IPS DF 19.7 (cell line): ENCODE measurements at regions not wholly inside any gene's neighbourhood (a gene's known extent, or its start where the extent isn't known, plus 50 kb on each side); places are given as distances from the start of the nearest gene placed in this dataset.
"Not testable (repeated sequence)": the region's sequence is repeated elsewhere in the genome, so short reads cannot be mapped to it uniquely, and the experiment has no call there.

Source experiments
- DNase-seq: peaks from one replicate; pipeline ENCODE4 v3.0.0-alpha.2; 2013; ENCODE audit warnings: low read depth, low spot score

DNA sequence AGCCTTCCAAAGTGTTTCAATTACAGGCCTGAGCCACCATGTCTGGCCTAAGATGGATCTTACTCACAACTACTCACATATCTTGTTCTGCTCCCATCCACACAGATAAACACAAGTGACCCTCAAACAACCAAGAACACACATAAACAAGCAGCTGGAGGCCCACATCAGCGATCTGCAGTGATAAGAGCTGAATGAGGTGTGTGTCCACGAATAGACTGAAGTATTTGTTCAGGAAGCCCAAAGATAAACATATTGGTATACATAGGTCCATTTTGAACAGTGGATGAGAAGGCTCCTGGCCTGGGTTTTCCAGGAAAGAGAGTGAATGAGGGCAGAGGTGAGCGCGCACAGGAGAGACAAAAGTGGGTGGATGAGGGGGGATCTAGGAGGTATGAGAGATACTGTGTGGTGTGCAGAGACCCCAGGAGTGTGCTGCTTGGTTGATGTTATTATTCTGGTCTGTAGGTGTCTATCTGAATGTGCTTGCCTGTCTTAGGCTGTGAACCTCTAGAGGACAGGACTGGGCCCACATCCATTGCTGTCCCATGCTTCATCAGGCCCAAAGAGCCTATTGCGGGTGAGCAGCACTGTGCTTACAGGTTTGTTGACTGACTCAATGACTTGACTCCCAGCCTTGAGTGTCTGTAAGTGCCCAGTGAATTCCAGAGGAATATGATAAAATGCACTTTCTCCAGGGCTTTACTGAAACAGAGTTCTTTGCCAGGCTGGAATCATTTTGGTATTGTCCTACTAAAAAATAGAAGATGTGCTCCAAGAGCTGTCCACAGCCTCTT is 79.9 kb upstream of the ATP1A1 start:
- DNase-seq: no peak

DNA sequence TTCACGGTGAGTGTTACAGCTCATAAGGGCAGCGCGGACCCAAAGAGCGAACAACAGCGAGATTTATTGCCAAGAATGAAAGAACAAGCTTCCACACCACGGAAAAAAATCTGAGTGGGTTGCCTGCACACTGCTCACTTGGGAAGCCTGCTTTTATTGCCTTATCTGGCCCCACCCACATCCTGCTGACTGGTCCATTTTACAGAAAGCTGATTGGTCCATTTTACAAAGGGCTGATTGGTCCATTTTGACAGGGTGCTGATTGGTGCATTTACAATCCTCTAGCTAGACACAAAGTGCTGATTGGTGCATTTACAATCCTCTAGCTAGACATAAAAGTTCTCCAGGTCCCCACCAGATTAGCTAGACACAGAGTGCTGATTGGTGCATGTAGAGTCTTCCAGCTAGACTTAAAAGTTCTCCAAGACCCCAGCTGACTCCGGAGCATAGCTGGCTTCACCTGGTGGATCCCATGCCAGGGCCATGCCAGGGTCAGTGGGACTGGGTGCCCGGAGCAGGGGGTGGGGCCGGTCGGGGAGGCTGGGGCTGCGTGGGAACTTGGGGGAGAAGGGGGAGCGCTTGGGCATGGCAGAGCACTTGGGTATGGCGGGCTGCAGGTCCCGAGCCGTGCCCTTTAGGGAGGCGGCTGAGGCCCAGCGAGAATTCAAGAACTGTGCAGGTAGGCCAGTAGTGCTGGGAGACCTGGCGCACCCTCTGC is 75.4 kb upstream of the ATP1A1 start:
- DNase-seq: no peak

DNA sequence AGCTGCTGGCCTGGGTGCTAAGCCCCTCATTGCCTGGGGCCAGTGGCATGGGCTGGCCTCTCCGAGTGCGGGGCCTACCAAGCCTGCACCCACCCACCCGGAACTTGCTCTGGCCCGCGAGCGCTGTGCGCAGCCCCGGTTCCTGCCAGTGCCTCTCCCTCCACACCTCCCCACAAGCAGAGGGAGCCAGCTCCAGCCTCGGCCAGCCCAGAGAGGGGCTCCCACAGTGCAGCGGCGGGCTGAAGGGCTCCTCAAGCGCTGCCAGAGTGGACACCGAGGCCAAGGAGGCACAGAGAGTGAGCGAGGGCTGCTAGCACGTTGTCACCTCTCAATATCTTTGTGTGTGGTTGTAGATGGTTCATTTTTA is 74.8 kb upstream of the ATP1A1 start:
- DNase-seq: not testable (repeated sequence)

DNA sequence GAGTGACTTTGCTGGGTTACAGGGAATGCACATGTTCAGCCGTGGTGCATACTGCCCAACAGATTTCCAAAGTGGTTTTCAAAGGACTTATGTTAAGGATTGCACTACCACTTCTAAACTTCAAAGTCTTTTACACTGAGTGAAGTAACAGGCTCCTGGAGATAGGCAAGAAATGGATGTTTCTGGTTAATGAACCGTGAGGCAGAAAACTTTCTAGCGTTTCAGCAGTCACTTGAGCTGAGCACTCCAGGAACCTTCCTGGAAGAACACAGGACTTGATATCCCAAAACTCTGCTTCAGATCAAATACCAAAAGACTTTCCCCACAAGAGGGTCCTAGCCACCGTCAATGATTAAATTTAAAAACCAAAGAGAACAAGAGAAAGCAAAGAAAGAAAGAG is 74.3 kb upstream of the ATP1A1 start:
- DNase-seq: no peak

DNA sequence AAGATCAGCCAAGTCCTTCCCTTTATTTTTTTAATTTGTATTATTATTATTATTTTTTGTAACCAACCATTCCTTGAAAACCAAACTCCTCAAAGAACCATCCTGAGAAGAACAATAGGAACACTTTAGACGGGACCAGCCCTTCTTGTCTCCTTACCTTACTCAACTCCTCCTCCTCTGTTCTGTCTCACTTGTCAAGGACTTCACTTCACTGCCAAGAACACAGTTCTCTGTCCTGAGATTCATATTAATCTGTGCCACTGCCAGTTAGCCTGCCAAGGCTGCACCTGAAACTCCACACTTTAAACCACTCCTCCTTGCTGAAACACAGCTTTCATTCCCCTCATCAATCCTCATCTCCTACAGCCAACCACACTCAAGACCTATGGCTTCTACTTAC is 73.8 kb upstream of the ATP1A1 start:
- DNase-seq: no peak

DNA sequence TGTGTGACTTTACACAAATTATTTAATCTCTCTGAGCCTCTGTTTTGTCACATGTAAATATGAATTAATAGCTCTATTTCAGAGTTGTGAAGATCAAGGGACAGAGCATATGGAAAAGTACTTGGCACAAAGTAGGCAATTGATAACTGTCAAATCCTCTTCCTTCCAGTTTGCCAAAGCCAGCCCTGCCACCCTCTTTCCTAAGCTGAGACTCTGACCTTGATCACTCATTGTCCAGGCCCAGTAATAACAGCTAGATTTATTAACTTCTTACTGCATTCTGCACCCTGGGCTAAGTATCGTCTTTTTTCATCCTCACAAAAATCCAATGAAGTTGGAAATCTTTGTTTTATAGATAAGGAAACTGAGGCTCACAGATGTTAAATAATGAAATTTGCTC is 70.8 kb upstream of the ATP1A1 start:
- DNase-seq: no peak

DNA sequence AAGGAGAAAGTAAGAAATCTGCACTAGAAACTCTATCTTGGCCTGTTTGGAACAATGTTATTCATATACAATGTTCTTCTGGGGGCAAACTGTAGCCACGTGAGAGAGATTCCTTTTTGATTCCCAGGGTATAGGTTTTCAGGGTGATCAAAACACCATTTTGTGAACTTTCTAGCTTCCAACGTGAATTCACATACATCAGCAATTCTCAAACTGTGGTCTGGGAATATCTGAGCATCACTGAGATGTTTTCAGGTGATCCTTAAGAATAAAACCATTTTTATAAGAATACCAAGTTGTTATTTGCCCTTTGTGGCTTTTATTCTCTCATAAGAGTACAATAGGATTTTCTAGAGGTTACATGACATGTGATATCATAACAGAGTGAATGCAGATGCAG is 66.9 kb upstream of the ATP1A1 start:
- no peak for DNase-seq

DNA sequence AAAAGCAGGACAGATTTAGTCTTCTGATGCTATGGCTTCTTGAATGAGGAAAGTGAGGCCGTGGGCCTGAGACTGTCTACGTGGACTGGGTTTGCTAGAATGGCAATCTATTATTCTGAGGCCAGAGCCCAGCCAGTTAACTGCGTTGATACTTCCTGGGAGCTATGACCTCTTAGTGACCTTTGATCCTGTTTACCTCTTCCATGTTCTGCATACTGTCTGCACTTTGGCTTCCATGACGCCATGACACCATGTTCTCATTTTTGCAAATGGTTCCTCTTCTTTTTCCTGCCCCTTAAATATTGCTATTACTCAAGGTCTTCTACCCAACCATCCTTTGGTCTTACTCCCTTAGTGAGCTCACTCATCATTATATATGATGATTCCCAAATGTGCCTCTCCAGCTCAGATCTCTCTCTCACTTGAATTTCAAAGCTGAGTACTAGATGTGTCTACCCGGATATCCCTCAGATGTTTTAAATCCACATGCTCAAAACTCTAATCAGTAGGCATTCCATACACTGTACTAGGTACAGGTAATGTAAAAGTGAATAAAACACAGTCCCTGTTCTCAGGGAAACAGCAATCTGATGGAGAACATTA is 66.1 kb upstream of the ATP1A1 start:
- DNase-seq: no peak

DNA sequence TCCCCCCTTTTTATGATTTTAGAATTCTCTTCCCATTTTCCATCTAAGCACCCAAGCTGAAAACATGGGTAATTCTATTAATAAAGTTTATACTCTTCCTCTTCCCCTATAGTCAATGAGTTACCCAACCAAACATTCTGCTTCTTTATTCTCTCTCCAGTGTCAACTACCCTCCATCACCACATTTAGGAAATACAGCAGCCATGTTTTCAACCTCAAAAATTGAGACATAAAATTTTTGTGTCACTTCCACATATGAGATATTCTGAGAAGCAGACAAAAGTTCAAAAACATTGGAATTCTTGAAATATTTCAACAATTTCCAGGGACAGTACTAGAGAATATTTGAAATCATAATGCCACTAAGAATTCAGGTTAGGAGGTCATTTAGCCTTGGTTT is 64.8 kb upstream of the ATP1A1 start:
- no peak for DNase-seq

DNA sequence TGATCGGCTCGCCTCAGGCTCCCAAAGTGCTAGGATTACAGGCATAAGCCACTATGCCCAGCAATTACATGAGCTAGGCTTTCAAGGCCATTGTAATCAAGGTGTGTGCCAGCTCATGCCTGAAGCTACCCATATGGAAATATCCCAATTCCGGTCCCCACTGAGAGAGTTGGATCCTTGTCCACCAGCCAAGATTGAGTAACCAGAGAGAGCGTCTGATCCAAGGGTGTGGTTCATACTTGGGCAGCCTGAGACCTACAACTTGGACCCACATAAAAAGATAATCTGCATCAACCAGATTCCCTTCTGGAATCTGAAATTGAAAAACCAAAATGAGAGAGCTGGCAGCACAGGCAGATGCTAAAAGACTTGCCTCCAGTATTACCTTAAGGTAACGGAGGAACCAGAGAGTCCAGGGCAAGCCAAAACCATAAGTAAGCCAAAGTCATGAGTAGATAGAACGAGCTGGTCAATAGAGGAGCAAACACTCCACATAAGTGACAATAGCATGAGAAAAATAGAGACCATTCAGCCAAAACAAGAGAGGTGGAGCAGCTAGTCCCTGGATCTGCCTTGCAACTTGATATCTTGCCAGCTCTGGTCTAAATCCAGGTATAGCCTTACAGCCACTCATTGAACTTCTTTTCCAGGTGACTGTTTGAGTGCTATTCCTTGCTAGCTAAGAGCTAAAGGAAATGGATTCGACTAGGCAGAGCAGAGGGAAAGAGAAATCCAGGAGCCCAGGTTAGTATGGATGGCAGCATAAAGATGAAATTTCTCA is 63.8 kb upstream of the ATP1A1 start:
- no peak for DNase-seq

DNA sequence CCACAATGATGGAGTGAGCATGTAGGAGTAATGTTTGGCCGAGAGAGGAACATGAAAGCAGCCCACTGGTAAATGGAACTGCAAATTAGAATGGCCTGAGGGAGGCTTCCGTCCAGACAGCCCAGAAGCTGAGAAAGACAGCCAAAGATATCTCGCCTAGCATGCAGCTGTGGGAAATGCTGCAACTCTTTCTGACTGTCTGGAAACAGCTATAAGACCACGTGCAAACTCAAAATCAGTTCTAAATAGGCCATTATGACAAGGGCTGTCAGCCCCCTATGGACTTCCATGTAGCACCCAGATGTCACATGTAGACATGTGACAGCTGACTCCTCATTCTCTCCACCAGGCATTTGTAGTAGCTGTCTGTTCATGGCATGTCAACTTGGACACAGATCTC is 62.9 kb upstream of the ATP1A1 start:
- DNase-seq: no peak

DNA sequence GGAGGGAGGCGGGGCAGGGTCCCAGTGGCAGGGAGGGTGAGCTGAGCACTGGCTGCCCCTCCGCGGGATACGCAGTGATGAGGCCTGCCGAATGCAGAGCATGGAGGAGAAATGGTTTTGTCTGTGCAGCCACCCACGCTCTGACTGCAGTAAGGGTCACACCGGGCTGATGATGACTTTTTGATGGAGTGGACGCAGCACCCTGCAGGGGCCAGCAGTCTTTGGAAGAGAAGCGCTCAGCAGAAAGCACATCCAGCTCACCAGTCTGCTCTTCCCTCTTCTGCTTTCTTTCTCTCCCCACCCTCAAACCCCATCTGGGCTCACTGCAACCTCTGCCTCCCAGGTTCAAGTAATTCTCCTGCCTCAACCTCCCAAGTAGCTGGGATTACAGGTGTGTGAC is 61.9 kb upstream of the ATP1A1 start:
- no peak for DNase-seq

DNA sequence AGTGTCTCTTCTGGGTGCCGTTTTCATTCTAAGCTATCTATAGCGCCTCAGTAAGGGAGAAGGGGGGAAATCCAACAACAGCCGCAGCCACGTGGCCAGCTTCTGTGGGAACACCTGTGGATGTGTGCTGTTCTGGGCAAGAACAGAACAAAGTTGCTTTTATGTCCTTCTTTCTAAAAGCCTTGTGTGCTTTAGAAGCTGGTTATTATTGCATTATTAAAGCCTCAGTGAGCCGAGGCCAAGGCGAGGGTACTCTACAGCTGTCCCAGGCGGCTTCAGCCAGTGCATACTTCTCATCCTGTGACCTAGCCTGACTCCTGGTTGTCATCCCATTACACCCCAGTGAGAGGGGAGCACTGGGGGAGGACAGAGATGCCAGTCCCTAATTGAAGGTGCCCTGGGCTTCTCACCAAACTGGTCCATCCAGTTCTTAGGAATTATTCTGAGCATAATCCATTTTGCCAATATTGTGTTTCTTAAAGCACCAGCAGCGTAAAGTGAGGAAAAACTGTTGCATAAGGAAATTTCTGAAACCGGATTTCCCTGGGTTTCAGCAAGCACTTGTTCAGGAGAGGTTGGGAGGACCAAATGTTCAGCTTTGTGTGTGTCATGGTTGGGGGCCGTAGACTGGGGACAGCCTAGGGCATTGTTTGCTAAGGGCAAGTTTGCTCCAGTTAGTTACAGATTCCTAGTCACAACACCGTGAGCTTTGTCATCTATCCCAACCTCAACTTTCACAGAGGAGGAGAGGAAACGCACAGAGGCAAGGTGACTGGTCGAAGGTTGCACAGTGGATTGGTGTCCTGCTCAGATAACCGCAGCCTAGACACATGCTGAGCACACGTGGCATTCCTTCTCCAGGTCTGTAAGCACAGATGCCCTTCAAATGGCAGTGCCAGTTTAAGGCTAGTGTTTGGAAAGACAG is 61.0 kb upstream of the ATP1A1 start:
- DNase-seq: no peak

DNA sequence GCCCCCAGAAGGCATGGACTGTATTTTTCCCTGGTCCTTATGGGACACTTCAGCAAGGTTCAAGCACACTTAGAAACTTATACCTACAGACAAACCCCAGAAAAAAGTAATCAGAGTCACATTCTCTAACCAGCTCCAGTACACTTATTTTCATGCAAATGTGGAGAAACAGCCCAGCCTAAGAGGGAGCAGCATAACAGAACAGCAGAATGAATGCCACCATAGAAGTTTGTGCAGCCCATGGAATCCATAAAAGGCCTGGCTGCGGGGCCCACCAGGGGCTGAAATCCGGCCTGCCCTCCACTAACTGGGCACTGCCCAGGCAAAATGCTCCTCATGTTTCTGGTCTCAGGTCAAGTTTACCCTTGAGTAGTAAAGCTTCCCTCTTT is 60.4 kb upstream of the ATP1A1 start:
- DNase-seq: no peak

DNA sequence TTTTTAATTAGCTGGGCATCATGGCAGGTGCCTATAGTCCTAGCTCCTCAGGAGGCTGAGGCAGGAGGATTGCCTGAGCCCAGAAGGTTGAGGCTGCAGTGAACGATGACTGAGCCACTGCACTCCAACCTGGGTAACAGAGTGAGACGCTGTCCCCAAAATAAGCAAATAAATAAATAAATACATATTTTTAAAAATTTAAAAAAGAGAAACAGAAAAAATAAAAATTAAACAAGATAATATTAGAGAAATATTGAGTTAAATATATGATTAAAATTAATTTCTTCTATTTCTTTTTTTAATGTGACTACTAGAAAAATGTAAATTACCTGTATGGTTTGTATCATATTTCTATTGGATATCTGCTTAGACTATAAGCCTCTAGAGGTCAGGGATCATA is 59.3 kb upstream of the ATP1A1 start:
- DNase-seq: no peak

DNA sequence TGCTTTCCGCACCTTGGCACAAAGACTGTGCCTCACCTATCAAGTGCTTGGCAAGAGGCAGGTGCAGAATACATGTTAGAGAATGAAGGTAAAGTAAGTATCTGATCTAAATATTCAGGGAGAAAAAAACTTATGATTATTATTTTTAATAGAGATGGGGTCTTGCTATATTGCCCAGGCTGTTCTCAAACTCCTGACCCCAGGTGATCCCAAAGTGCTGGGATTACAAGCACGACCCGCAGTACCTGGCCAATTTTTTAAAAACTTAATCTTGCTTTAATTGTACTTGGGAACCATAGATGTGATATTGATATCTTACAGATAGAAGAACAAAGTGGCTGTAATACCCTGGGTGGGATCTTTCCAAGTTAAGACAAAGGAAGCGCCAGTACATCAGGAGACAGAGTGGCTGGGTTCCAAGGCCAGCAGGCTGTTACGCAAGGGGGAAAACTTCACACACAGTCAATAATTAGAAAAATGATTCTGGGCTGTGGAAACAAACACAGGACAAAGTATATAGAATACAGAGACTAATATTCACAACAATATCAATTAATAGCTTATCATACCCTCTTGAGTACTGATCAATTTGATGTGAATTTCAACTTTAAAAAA is 58.6 kb upstream of the ATP1A1 start:
- no peak for DNase-seq

DNA sequence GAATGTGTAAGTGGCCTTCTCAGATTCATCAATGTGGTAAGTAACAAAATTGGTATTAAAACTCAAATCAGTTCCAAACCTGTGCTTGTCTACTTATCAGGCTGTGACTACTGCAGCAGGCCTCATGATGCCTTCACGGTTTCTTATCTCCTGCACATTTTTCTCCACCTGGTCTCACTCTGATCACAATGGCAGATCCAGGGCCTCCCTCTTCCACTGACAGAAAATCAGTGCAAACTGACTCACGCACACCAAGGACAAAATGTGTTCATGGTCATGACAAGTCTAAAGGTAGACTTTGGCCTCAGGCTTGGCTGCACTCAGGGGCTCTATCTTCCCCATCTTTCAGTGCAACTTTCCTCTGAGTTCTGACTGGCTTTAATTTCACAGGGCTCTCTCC is 56.7 kb upstream of the ATP1A1 start:
- no peak for DNase-seq

DNA sequence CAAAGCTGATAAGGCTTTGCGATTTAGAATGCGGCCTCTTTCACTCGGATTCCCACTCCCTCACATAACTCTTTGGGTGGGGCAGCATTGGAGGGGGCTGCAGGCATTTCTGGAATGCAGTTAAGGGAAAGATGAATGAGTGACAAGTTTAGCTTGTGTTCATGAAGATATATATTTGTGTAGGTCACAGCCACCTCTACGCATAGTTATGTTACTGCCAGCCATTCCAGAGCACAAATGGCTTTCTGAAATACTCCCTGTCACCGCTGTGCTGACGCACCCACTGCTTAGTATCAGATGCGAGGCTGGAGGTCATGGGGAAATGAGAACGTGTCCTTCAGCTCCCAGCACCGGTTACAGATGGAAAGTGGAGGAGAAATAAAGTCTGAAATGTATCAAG is 54.1 kb upstream of the ATP1A1 start:
- DNase-seq: no peak

DNA sequence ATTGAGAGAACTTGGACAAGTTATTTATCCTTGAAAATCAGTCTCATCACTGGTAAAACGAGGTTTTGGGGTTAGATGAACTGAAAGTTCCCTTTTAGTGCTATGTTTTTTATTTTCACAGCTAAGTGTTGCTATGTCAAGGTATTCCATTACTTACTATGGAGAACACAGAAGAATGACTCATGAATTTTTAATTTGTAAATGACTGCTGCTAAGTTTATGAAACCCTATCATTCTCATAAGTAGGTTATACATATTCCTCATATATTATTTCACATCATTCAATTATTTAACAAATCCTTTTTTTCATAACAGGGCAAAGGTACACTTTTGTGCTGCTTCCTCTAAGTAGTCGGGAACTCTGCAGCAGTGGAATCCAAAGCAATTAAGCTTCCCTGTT is 52.2 kb upstream of the ATP1A1 start:
- DNase-seq: no peak

DNA sequence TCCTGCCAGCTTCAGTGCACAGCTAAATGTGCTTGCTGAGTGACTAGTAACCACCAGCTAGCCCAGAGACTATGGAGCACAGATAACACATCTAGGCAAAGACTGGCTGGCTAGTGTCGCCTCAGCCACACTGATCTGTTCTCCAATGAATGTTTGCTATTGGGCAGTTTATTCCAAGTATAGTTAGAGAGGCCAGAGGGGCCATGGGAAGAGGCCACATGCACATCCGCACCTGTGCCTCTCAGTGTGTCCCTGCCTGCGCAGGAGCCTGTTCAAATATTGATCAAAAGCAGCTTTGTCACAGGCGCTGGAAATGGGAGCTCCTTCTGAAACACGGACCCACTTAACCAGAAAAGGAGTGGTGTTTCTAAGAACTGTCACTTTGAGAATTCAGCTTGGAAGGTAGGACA is 51.3 kb upstream of the ATP1A1 start:
- DNase-seq: no peak
